GM12878 (cell line): ENCODE measurements at regions not wholly inside any gene's neighbourhood (a gene's known extent, or its start where the extent isn't known, plus 50 kb on each side); places are given as distances from the start of the nearest gene placed in this dataset.

ENCODE experiments used
- ATAC-seq: fragments of 200-7000 bp; cut with Tn5 transposase; 3 replicates; pipeline ENCODE4 v1.9.1; 2020; ENCODE audit warnings: mild to moderate bottlenecking, moderate library complexity
- BruUV-seq: library from RNA; stranded (reverse); fragments of 400-500 nt; replicated peaks from 2 replicates; lab custom pipeline; 2021; lab: Mats Ljungman, UMichigan
- CTCF ChIA-PET: fragments of 300-600 bp; sonication (Branson Sonifier 250); formaldehyde crosslinking; extraction: SDS; loops from one replicate; lab custom pipeline; 2021; ENCODE audit warnings: inconsistent platforms; lab: Yijun Ruan, JAX
- POLR2A ChIA-PET: fragments of 350-600 bp; formaldehyde crosslinking; extraction: SDS; loops from one replicate; lab custom pipeline; 2021; ENCODE audit warnings: inconsistent platforms; lab: Charles Lee
- RAD21 ChIA-PET: fragments of 300-600 bp; sonication (Branson Sonifier 250); formaldehyde crosslinking; loops from one replicate; lab custom pipeline; 2023; ENCODE audit warnings: antibody characterized with exemption; ENCODE audit not compliant: unreplicated experiment; lab: Charles Lee
- SMC1A ChIA-PET: fragments of 300-600 bp; sonication (Branson Sonifier 250); formaldehyde crosslinking; loops from one replicate; lab custom pipeline; 2023; ENCODE audit not compliant: unreplicated experiment, uncharacterized antibody; lab: Charles Lee
- DNase-seq: peaks from one replicate; pipeline ENCODE4 v3.0.0-alpha.2; 2011; ENCODE audit warnings: low read depth, low spot score
- FAIRE-seq: peaks from 3 replicates; lab custom pipeline; 2011; peaks lifted over from hg19 to GRCh38; lab: Jason Lieb, UNC
- H2AFZ ChIP-seq: 2 replicates; pipeline ENCODE4 v1.6.0; 2011; ENCODE audit warnings: low read depth, low read length, control low read depth; ENCODE audit not compliant: control insufficient read depth
- H3K27ac ChIP-seq: 2 replicates; pipeline ENCODE4 v1.5.1; 2011; ENCODE audit warnings: control low read depth; ENCODE audit not compliant: control insufficient read depth, insufficient read depth
- H3K27me3 ChIP-seq, 2 experiments: replicated peaks in 1 of 2; 2 replicates each; pipeline versions ENCODE4 v1.6.0 to v1.6.1; 2011; ENCODE audit warnings: low read length in 1 of 2; ENCODE audit not compliant: control insufficient read depth in 2 of 2, insufficient read depth in 2 of 2
- H3K36me3 ChIP-seq, 2 experiments: 2 replicates each; pipeline ENCODE4 v1.5.1; 2011; ENCODE audit warnings: low read length in 1 of 2; ENCODE audit not compliant: control insufficient read depth in 2 of 2, insufficient read depth in 2 of 2
- H3K4me1 ChIP-seq: 2 replicates; pipeline ENCODE4 v1.6.1; 2011; ENCODE audit warnings: mild to moderate bottlenecking, low read length, moderate library complexity, mixed read lengths; ENCODE audit not compliant: control insufficient read depth, insufficient read depth
- H3K4me2 ChIP-seq: 2 replicates; pipeline ENCODE4 v1.6.0; 2011; ENCODE audit warnings: control low read depth; ENCODE audit not compliant: control insufficient read depth, insufficient read depth
- H3K4me3 ChIP-seq: fragments of 200-600 bp; sonication (generic); 2 replicates; pipeline ENCODE4 v1.5.1; 2016
- H3K79me2 ChIP-seq: 2 replicates; pipeline ENCODE4 v1.6.0; 2011; ENCODE audit warnings: low read length; ENCODE audit not compliant: control insufficient read depth, insufficient read depth
- H3K9ac ChIP-seq: 2 replicates; pipeline ENCODE4 v1.8.0; 2011; ENCODE audit warnings: low read length, control low read depth, mixed read lengths; ENCODE audit not compliant: control insufficient read depth, insufficient read depth
- H3K9me3 ChIP-seq: replicated peaks from 3 replicates; pipeline ENCODE4 v1.5.1; 2011; ENCODE audit warnings: mild to moderate bottlenecking, low read length; ENCODE audit not compliant: control insufficient read depth, insufficient read depth
- H4K20me1 ChIP-seq: 2 replicates; pipeline ENCODE4 v1.6.0; 2011; ENCODE audit not compliant: control insufficient read depth, insufficient read depth
- CHD2 ChIP-seq: IDR thresholded peaks from 2 replicates; pipeline ENCODE4 v1.6.1; 2011; ENCODE audit warnings: low read depth, low read length, improper control_type of control experiment, borderline replicate concordance
- EGR1 ChIP-seq, 2 experiments: IDR thresholded peaks; 1 replicate in 1 of 2; 2 replicates in 1 of 2; pipeline ENCODE4 v1.6.1; 2011 to 2012; ENCODE audit warnings: low read depth in 2 of 2, low read length in 2 of 2, borderline replicate concordance in 1 of 2, mild to moderate bottlenecking in 1 of 2, moderate library complexity in 1 of 2
- FOXK2 ChIP-seq: fragments of 450-650 bp; IDR thresholded peaks from 2 replicates; pipeline ENCODE4 v1.6.1; 2017; ENCODE audit warnings: mild to moderate bottlenecking, moderate library complexity
- MTA2 ChIP-seq: fragments of 450-650 bp; IDR thresholded peaks from 2 replicates; pipeline ENCODE4 v1.6.1; 2016; ENCODE audit warnings: low read depth, mild to moderate bottlenecking, moderate library complexity
- RB1 ChIP-seq: fragments of 450-650 bp; formaldehyde crosslinking; IDR thresholded peaks from 2 replicates; pipeline ENCODE4 v1.6.1; 2017; ENCODE audit warnings: mild to moderate bottlenecking, borderline replicate concordance
- RCOR1 ChIP-seq: conservative IDR thresholded peaks from 2 replicates; pipeline ENCODE4 v1.6.1; 2012; ENCODE audit warnings: low read depth, low read length, improper control_type of control experiment
- TBL1XR1 ChIP-seq: IDR thresholded peaks from 2 replicates; pipeline ENCODE4 v1.6.1; 2012; ENCODE audit warnings: low read depth, low read length, improper control_type of control experiment
- ZNF217 ChIP-seq: fragments of 450-650 bp; IDR thresholded peaks from 2 replicates; pipeline ENCODE4 v1.6.1; 2017; ENCODE audit warnings: antibody characterized with exemption, mild to moderate bottlenecking
- ZNF274 ChIP-seq: IDR thresholded peaks from one replicate; pipeline ENCODE4 v1.8.0; 2011; ENCODE audit not compliant: insufficient read length, insufficient read depth
- WGBS: methylation state at CpG from one replicate; pipeline ENCODE4 v1.1.6; 2016; ENCODE audit warnings: low lambda C conversion rate; ENCODE audit not compliant: insufficient replicate concordance, insufficient coverage; ENCODE audit errors: missing lambda C conversion rate; 5-methylcytosine and 5-hydroxymethylcytosine counted together
- in situ Hi-C: fragments of 300-500 bp; cut with MboI; formaldehyde crosslinking; loops from 9 replicates; pipeline ENCODE4 v1.14.3; 2018; ENCODE audit warnings: mixed read lengths
- intact Hi-C: fragments of 100-400 bp; cut with micrococcal nuclease; formaldehyde crosslinking; loops from one replicate; pipeline ENCODE4 v1.14.2; 2022; ENCODE audit not compliant: unreplicated experiment
- TF ChIP-seq, protein P1 (sequence below): fragments of 450-650 bp; IDR thresholded peaks from 2 replicates; pipeline ENCODE4 v1.6.1; 2017; ENCODE audit warnings: mild to moderate bottlenecking, moderate library complexity
- TF ChIP-seq, protein P2 (sequence below): fragments of 450-650 bp; formaldehyde crosslinking; IDR thresholded peaks from 2 replicates; pipeline ENCODE4 v1.5.0; 2022; ENCODE audit warnings: mild to moderate bottlenecking, missing genetic modification characterization
- TF ChIP-seq, protein P3 (sequence below): fragments of 150-350 bp; IDR thresholded peaks from 2 replicates; pipeline ENCODE4 v1.6.1; 2014; ENCODE audit warnings: mild to moderate bottlenecking, low read depth, low read length
- TF ChIP-seq, protein P4 (sequence below): IDR thresholded peaks from 2 replicates; pipeline ENCODE4 v1.6.1; 2011; ENCODE audit warnings: borderline replicate concordance, low read depth, mild to moderate bottlenecking, moderate library complexity, low read length; ENCODE audit not compliant: insufficient read depth, poor library complexity, severe bottlenecking
- TF ChIP-seq, protein P5 (sequence below): fragments of 450-650 bp; IDR thresholded peaks from 2 replicates; pipeline ENCODE4 v1.6.1; 2016; ENCODE audit warnings: mild to moderate bottlenecking

DNA sequence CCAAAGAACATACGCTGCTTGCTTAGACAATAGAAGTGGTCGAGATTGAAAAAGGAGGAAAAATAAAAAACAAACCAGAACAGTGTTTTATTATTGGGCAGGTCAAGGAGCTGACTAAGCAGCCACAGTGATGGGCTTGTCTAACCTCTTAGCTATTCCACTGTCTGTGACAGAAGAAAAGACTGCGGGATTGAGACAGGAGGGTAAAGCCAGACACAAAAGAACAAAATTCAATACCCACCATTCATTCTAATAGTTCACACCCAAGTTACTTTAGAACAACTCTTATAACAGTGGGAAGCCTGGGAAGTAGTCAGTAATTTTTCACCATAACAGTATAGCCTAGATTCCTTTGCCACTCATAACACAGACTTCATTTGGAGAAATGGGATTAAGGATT is 435.4 kb downstream of the MFSD1 start:
- Histone ChIP-seq H3K4me1 (no peaks in the 10 kb centered on the region), H3K4me2 (no peak overlapping the region), H3K36me3 (no peaks in the 10 kb centered on the region), H3K9ac (no peak overlapping the region), H3K27me3 (no peaks in the 10 kb centered on the region), H3K79me2 (no peaks in the 10 kb centered on the region), H2AFZ (no peak overlapping the region), H4K20me1 (no peaks in the 10 kb centered on the region), H3K4me3 (no peak overlapping the region), H3K27ac (no peak overlapping the region), H3K9me3 (no peaks in the 10 kb centered on the region)
- POLR2A ChIA-PET = no interaction called here
- intact Hi-C loops = no loop called here
- no peak for ATAC-seq
- SMC1A ChIA-PET = no interaction called here
- BruUV-seq = no TSS peak
- WGBS = 39% methylated on average over 3 of the region's 3 CpGs
- no peak for FAIRE-seq
- CTCF ChIA-PET = no interaction called here
- no peak for DNase-seq
- in situ Hi-C loops = no loop called here
- RAD21 ChIA-PET = no interaction called here
- TF ChIP-seq, protein P1, sequence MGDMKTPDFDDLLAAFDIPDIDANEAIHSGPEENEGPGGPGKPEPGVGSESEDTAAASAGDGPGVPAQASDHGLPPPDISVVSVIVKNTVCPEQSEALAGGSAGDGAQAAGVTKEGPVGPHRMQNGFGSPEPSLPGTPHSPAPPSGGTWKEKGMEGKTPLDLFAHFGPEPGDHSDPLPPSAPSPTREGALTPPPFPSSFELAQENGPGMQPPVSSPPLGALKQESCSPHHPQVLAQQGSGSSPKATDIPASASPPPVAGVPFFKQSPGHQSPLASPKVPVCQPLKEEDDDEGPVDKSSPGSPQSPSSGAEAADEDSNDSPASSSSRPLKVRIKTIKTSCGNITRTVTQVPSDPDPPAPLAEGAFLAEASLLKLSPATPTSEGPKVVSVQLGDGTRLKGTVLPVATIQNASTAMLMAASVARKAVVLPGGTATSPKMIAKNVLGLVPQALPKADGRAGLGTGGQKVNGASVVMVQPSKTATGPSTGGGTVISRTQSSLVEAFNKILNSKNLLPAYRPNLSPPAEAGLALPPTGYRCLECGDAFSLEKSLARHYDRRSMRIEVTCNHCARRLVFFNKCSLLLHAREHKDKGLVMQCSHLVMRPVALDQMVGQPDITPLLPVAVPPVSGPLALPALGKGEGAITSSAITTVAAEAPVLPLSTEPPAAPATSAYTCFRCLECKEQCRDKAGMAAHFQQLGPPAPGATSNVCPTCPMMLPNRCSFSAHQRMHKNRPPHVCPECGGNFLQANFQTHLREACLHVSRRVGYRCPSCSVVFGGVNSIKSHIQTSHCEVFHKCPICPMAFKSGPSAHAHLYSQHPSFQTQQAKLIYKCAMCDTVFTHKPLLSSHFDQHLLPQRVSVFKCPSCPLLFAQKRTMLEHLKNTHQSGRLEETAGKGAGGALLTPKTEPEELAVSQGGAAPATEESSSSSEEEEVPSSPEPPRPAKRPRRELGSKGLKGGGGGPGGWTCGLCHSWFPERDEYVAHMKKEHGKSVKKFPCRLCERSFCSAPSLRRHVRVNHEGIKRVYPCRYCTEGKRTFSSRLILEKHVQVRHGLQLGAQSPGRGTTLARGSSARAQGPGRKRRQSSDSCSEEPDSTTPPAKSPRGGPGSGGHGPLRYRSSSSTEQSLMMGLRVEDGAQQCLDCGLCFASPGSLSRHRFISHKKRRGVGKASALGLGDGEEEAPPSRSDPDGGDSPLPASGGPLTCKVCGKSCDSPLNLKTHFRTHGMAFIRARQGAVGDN = no peak
- TF ChIP-seq RCOR1 (no peak), RB1 (no peak), FOXK2 (no peak), EGR1 (IDR thresholded peaks at IDR 0.05; ENCODE audit: borderline replicate concordance in 1 of 2, low read depth in 2 of 2, low read length in 2 of 2) (no peak), TBL1XR1 (no peak), MTA2 (no peak), CHD2 (no peak), ZNF274 (no peak), ZNF217 (no peak)
- TF ChIP-seq, protein P2, sequence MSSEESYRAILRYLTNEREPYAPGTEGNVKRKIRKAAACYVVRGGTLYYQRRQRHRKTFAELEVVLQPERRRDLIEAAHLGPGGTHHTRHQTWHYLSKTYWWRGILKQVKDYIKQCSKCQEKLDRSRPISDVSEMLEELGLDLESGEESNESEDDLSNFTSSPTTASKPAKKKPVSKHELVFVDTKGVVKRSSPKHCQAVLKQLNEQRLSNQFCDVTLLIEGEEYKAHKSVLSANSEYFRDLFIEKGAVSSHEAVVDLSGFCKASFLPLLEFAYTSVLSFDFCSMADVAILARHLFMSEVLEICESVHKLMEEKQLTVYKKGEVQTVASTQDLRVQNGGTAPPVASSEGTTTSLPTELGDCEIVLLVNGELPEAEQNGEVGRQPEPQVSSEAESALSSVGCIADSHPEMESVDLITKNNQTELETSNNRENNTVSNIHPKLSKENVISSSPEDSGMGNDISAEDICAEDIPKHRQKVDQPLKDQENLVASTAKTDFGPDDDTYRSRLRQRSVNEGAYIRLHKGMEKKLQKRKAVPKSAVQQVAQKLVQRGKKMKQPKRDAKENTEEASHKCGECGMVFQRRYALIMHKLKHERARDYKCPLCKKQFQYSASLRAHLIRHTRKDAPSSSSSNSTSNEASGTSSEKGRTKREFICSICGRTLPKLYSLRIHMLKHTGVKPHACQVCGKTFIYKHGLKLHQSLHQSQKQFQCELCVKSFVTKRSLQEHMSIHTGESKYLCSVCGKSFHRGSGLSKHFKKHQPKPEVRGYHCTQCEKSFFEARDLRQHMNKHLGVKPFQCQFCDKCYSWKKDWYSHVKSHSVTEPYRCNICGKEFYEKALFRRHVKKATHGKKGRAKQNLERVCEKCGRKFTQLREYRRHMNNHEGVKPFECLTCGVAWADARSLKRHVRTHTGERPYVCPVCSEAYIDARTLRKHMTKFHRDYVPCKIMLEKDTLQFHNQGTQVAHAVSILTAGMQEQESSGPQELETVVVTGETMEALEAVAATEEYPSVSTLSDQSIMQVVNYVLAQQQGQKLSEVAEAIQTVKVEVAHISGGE (CRISPR knock-in tag) = no peak
- TF ChIP-seq, protein P3, sequence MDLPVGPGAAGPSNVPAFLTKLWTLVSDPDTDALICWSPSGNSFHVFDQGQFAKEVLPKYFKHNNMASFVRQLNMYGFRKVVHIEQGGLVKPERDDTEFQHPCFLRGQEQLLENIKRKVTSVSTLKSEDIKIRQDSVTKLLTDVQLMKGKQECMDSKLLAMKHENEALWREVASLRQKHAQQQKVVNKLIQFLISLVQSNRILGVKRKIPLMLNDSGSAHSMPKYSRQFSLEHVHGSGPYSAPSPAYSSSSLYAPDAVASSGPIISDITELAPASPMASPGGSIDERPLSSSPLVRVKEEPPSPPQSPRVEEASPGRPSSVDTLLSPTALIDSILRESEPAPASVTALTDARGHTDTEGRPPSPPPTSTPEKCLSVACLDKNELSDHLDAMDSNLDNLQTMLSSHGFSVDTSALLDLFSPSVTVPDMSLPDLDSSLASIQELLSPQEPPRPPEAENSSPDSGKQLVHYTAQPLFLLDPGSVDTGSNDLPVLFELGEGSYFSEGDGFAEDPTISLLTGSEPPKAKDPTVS = no peak
- TF ChIP-seq, protein P4, sequence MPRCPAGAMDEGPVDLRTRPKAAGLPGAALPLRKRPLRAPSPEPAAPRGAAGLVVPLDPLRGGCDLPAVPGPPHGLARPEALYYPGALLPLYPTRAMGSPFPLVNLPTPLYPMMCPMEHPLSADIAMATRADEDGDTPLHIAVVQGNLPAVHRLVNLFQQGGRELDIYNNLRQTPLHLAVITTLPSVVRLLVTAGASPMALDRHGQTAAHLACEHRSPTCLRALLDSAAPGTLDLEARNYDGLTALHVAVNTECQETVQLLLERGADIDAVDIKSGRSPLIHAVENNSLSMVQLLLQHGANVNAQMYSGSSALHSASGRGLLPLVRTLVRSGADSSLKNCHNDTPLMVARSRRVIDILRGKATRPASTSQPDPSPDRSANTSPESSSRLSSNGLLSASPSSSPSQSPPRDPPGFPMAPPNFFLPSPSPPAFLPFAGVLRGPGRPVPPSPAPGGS = no peak
- TF ChIP-seq, protein P5, sequence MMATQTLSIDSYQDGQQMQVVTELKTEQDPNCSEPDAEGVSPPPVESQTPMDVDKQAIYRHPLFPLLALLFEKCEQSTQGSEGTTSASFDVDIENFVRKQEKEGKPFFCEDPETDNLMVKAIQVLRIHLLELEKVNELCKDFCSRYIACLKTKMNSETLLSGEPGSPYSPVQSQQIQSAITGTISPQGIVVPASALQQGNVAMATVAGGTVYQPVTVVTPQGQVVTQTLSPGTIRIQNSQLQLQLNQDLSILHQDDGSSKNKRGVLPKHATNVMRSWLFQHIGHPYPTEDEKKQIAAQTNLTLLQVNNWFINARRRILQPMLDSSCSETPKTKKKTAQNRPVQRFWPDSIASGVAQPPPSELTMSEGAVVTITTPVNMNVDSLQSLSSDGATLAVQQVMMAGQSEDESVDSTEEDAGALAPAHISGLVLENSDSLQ = no peak
